Activated CD8-positive, alpha-beta memory T cell treated with anti-CD3 and anti-CD28 coated beads, Interleukin-2, amount 10 ng/mL, durations not matched to agents 7 days and 5 days (primary cell): ENCODE measurements at regions not wholly inside any gene's neighbourhood (a gene's known extent, or its start where the extent isn't known, plus 50 kb on each side); places are given as distances from the start of the nearest gene placed in this dataset.

ENCODE experiments used
- ATAC-seq: fragments of 150-1000 bp; cut with Tn5 transposase; one replicate; pipeline ENCODE4 v1.10.0; 2021; ENCODE audit warnings: moderate library complexity
- CTCF ChIA-PET: fragments of 350-600 bp; sonication (Branson Sonifier 250); formaldehyde crosslinking; loops from one replicate; lab custom pipeline; 2021; ENCODE audit warnings: antibody characterized with exemption; lab: Charles Lee
- DNase-seq: peaks from one replicate; pipeline ENCODE4 v3.0.0-alpha.2; 2020
- H3K27ac Mint-ChIP-seq: one replicate; pipeline ENCODE4 v1.8.0; 2021; ENCODE audit warnings: mild to moderate bottlenecking, mixed read lengths
- H3K27me3 Mint-ChIP-seq: one replicate; pipeline ENCODE4 v1.8.0; 2021; ENCODE audit warnings: mixed read lengths
- H3K36me3 Mint-ChIP-seq: one replicate; pipeline ENCODE4 v1.8.0; 2021; ENCODE audit warnings: mild to moderate bottlenecking, mixed read lengths
- H3K4me1 Mint-ChIP-seq: one replicate; pipeline ENCODE4 v1.8.0; 2021; ENCODE audit warnings: mixed read lengths
- H3K4me3 Mint-ChIP-seq: one replicate; pipeline ENCODE4 v1.8.0; 2021; ENCODE audit warnings: mild to moderate bottlenecking, moderate library complexity, mixed read lengths
- H3K9me3 Mint-ChIP-seq: one replicate; pipeline ENCODE4 v1.8.0; 2022; ENCODE audit warnings: low read depth, mixed read lengths

GRCh38 chr2:143940720-143941119, 579.2 kb downstream of the ZEB2 start:
- CTCF ChIA-PET, result no interaction called here
- no peak for ATAC-seq
- Mint-ChIP-seq H3K4me1 (peaks cover 10% of the 10 kb centered on the region), H3K9me3 (no peaks in the 10 kb centered on the region), H3K27me3 (peaks cover 31% of the 10 kb centered on the region), H3K27ac (no peak overlapping the region), H3K36me3 (peaks cover 6% of the 10 kb centered on the region), H3K4me3 (no peak overlapping the region)
- no peak for DNase-seq

GRCh38 chr2:143939626-143940330, 580.1 kb downstream of the ZEB2 start:
- no peak for ATAC-seq
- H3K36me3 Mint-ChIP-seq, result peaks cover under 1% of the 10 kb centered on the region
- H3K9me3 Mint-ChIP-seq, result no peaks in the 10 kb centered on the region
- no peak overlapping the region for H3K27ac Mint-ChIP-seq
- H3K4me1 Mint-ChIP-seq, result peaks cover 10% of the 10 kb centered on the region
- H3K4me3 Mint-ChIP-seq, result no peak overlapping the region
- CTCF ChIA-PET, result interaction anchor here (0.6 kb wide), 1 partner anchor 29 kb away, joined by 3 read pairs; no protein-coding TSS in a partner anchor
- H3K27me3 Mint-ChIP-seq, result peaks cover 38% of the 10 kb centered on the region
- DNase-seq, result no peak

GRCh38 chr2:143937723-143938350, 582.1 kb downstream of the ZEB2 start:
- no peaks in the 10 kb centered on the region for H3K36me3 Mint-ChIP-seq
- peak; percentile 27 for ATAC-seq
- H3K4me1 Mint-ChIP-seq, result peaks cover 10% of the 10 kb centered on the region
- H3K27me3 Mint-ChIP-seq, result peaks cover 54% of the 10 kb centered on the region
- no peak overlapping the region for H3K27ac Mint-ChIP-seq
- DNase-seq, result no peak
- no peaks in the 10 kb centered on the region for H3K9me3 Mint-ChIP-seq
- CTCF ChIA-PET, result no interaction called here
- H3K4me3 Mint-ChIP-seq, result peak overlapping the region; percentile 51

GRCh38 chr2:143936848-143937722, 582.8 kb downstream of the ZEB2 start:
- CTCF ChIA-PET, result no interaction called here
- Mint-ChIP-seq H3K27ac (no peak overlapping the region), H3K27me3 (peaks cover 57% of the 10 kb centered on the region), H3K4me3 (peak overlapping the region; percentile 62), H3K36me3 (no peaks in the 10 kb centered on the region), H3K4me1 (peaks cover 10% of the 10 kb centered on the region), H3K9me3 (no peaks in the 10 kb centered on the region)
- peak; percentile 44 for DNase-seq
- ATAC-seq, result peak; percentile 72

GRCh38 chr2:143936538-143936847, 583.4 kb downstream of the ZEB2 start:
- no peaks in the 10 kb centered on the region for H3K9me3 Mint-ChIP-seq
- DNase-seq, result no peak
- CTCF ChIA-PET, result no interaction called here
- H3K27me3 Mint-ChIP-seq, result peaks cover 63% of the 10 kb centered on the region
- no peak overlapping the region for H3K27ac Mint-ChIP-seq
- peaks cover 10% of the 10 kb centered on the region for H3K4me1 Mint-ChIP-seq
- ATAC-seq, result no peak
- peak overlapping the region; percentile 62 for H3K4me3 Mint-ChIP-seq
- no peaks in the 10 kb centered on the region for H3K36me3 Mint-ChIP-seq

- Mint-ChIP-seq H3K27me3 (peaks cover 66% of the 10 kb centered on the region), H3K4me1 (peaks cover 10% of the 10 kb centered on the region), H3K36me3 (no peaks in the 10 kb centered on the region), H3K4me3 (no peak overlapping the region), H3K27ac (no peak overlapping the region), H3K9me3 (no peaks in the 10 kb centered on the region)
- DNase-seq (no peak), ATAC-seq (no peak)
- CTCF ChIA-PET, result no interaction called here
Measured at GRCh38 chr2:143935482-143935752, 584.5 kb downstream of the ZEB2 start.

GRCh38 chr2:143934626-143935481, 585.1 kb downstream of the ZEB2 start:
- DNase-seq (no peak), ATAC-seq (no peak)
- Mint-ChIP-seq H3K27ac (no peak overlapping the region), H3K36me3 (no peaks in the 10 kb centered on the region), H3K4me1 (peaks cover 10% of the 10 kb centered on the region), H3K27me3 (peaks cover 69% of the 10 kb centered on the region), H3K4me3 (no peak overlapping the region), H3K9me3 (no peaks in the 10 kb centered on the region)
- CTCF ChIA-PET, result no interaction called here

GRCh38 chr2:143933946-143934569, 585.9 kb downstream of the ZEB2 start:
- CTCF ChIA-PET, result no interaction called here
- peaks cover 10% of the 10 kb centered on the region for H3K4me1 Mint-ChIP-seq
- DNase-seq, result no peak
- peaks cover 65% of the 10 kb centered on the region for H3K27me3 Mint-ChIP-seq
- no peaks in the 10 kb centered on the region for H3K9me3 Mint-ChIP-seq
- no peak overlapping the region for H3K4me3 Mint-ChIP-seq
- ATAC-seq, result no peak
- no peaks in the 10 kb centered on the region for H3K36me3 Mint-ChIP-seq
- no peak overlapping the region for H3K27ac Mint-ChIP-seq

- Mint-ChIP-seq H3K4me3 (no peak overlapping the region), H3K4me1 (no peaks in the 10 kb centered on the region), H3K36me3 (no peaks in the 10 kb centered on the region), H3K9me3 (no peaks in the 10 kb centered on the region), H3K27me3 (peaks cover 62% of the 10 kb centered on the region), H3K27ac (no peak overlapping the region)
- DNase-seq (no peak), ATAC-seq (no peak)
- CTCF ChIA-PET, result no interaction called here
Measured at GRCh38 chr2:143930891-143931290, 589.0 kb downstream of the ZEB2 start.

- DNase-seq (no peak), ATAC-seq (no peak)
- Mint-ChIP-seq H3K4me3 (no peak overlapping the region), H3K27me3 (peaks cover 46% of the 10 kb centered on the region), H3K27ac (no peak overlapping the region), H3K9me3 (no peaks in the 10 kb centered on the region), H3K4me1 (no peaks in the 10 kb centered on the region), H3K36me3 (peaks cover 2% of the 10 kb centered on the region)
- CTCF ChIA-PET, result no interaction called here
Measured at GRCh38 chr2:143928613-143929012, 591.3 kb downstream of the ZEB2 start.

- Mint-ChIP-seq H3K9me3 (no peaks in the 10 kb centered on the region), H3K4me1 (no peaks in the 10 kb centered on the region), H3K27ac (no peak overlapping the region), H3K36me3 (peaks cover 2% of the 10 kb centered on the region), H3K4me3 (no peak overlapping the region), H3K27me3 (peaks cover 41% of the 10 kb centered on the region)
- ATAC-seq, result no peak
- no peak for DNase-seq
- CTCF ChIA-PET, result no interaction called here
Measured at GRCh38 chr2:143928184-143928583, 591.7 kb downstream of the ZEB2 start.

GRCh38 chr2:143926736-143927135, 593.2 kb downstream of the ZEB2 start:
- DNase-seq (no peak), ATAC-seq (no peak)
- Mint-ChIP-seq H3K27ac (no peak overlapping the region), H3K4me3 (no peak overlapping the region), H3K9me3 (no peaks in the 10 kb centered on the region), H3K27me3 (peaks cover 31% of the 10 kb centered on the region), H3K36me3 (peaks cover 2% of the 10 kb centered on the region), H3K4me1 (no peaks in the 10 kb centered on the region)
- CTCF ChIA-PET, result no interaction called here
